OCI-LY7 (cell line): ENCODE measurements at regions not wholly inside any gene's neighbourhood (a gene's known extent, or its start where the extent isn't known, plus 50 kb on each side); places are given as distances from the start of the nearest gene placed in this dataset.

Experiments
- BruUV-seq: library from RNA; stranded (reverse); fragments of 400-500 nt; replicated peaks from 2 replicates; lab custom pipeline; 2021; lab: Mats Ljungman, UMichigan
- CTCF ChIA-PET: fragments of 300-600 bp; sonication (Branson Sonifier 250); formaldehyde crosslinking; loops from one replicate; lab custom pipeline; 2022; ENCODE audit warnings: antibody characterized with exemption; ENCODE audit not compliant: unreplicated experiment; lab: Charles Lee
- POLR2A ChIA-PET: fragments of 300-600 bp; sonication (Branson Sonifier 250); formaldehyde crosslinking; loops from one replicate; lab custom pipeline; 2022; ENCODE audit warnings: antibody characterized with exemption; lab: Charles Lee
- DNase-seq: peaks from one replicate; pipeline ENCODE4 v3.0.0-alpha.2; 2015; ENCODE audit warnings: low spot score
- H2AFZ ChIP-seq: fragments of 200-600 bp; sonication (generic), shearing (Covaris generic); 2 replicates; pipeline ENCODE4 v1.6.1; 2014; ENCODE audit warnings: mild to moderate bottlenecking, antibody characterized with exemption, low read length, moderate library complexity
- H3K27ac ChIP-seq: fragments of 200-600 bp; sonication (generic); 2 replicates; pipeline ENCODE4 v1.5.1; 2014; ENCODE audit warnings: mixed run types, low read depth, mild to moderate bottlenecking, moderate library complexity, low read length, inconsistent platforms; ENCODE audit not compliant: poor library complexity, severe bottlenecking
- H3K36me3 ChIP-seq: fragments of 200-600 bp; sonication (generic); 2 replicates; pipeline ENCODE4 v1.6.1; 2014; ENCODE audit warnings: mild to moderate bottlenecking, antibody characterized with exemption, low read length, moderate library complexity, mixed read lengths; ENCODE audit not compliant: insufficient read depth
- H3K4me1 ChIP-seq: fragments of 200-600 bp; sonication (generic); 2 replicates; pipeline ENCODE4 v1.5.1; 2014; ENCODE audit warnings: mild to moderate bottlenecking, low read length; ENCODE audit not compliant: insufficient read depth, poor library complexity, severe bottlenecking
- H3K4me2 ChIP-seq: fragments of 200-600 bp; sonication (generic); 2 replicates; pipeline ENCODE4 v1.6.1; 2014; ENCODE audit warnings: mild to moderate bottlenecking, low read length
- H3K4me3 ChIP-seq: fragments of 200-600 bp; sonication (generic); 2 replicates; pipeline ENCODE4 v1.5.1; 2014; ENCODE audit warnings: mild to moderate bottlenecking, low read depth, low read length; ENCODE audit not compliant: poor library complexity, severe bottlenecking
- H3K79me2 ChIP-seq: fragments of 200-600 bp; sonication (generic); 2 replicates; pipeline ENCODE4 v1.6.1; 2016; ENCODE audit warnings: low read depth, mild to moderate bottlenecking, low read length, moderate library complexity, mixed read lengths; ENCODE audit not compliant: insufficient read depth
- H3K9me2 ChIP-seq: fragments of 200-600 bp; sonication (generic); 2 replicates; pipeline ENCODE4 v1.6.1; 2016; ENCODE audit warnings: mild to moderate bottlenecking, low read length, mixed read lengths; ENCODE audit not compliant: insufficient read depth
- H3K9me3 ChIP-seq: fragments of 200-600 bp; sonication (generic); 2 replicates; pipeline ENCODE4 v1.6.1; 2014; ENCODE audit warnings: mild to moderate bottlenecking, mixed run types, low read length, mixed read lengths
- H4K20me1 ChIP-seq: fragments of 200-600 bp; sonication (generic); 2 replicates; pipeline ENCODE4 v1.6.1; 2014; ENCODE audit warnings: mild to moderate bottlenecking, antibody characterized with exemption, low read length, moderate library complexity, mixed read lengths; ENCODE audit not compliant: insufficient read depth
- CTCF ChIP-seq: fragments of 200-600 bp; sonication (generic); conservative IDR thresholded peaks from 2 replicates; pipeline ENCODE4 v1.5.1; 2014; ENCODE audit warnings: mild to moderate bottlenecking, antibody characterized with exemption, low read length, moderate library complexity, mixed read lengths
- EZH2phosphoT487 ChIP-seq: fragments of 200-600 bp; sonication (generic); IDR thresholded peaks from 2 replicates; pipeline ENCODE4 v1.6.1; 2018; ENCODE audit warnings: low read depth, borderline replicate concordance, mild to moderate bottlenecking, mixed run types, antibody characterized with exemption, low read length, moderate library complexity, mixed read lengths
- intact Hi-C: fragments of 100-400 bp; cut with micrococcal nuclease; formaldehyde crosslinking; loops from one replicate; pipeline ENCODE4 v1.10.0; 2022; ENCODE audit not compliant: unreplicated experiment

GRCh38 chrY:8583191-8583590, 754.1 kb upstream of the TSPY4 start:
- TF ChIP-seq EZH2phosphoT487 (no peak), CTCF (no peak)
- Histone ChIP-seq H2AFZ (no peak overlapping the region), H3K9me2 (no peaks in the 10 kb centered on the region), H3K4me3 (no peak overlapping the region), H3K4me2 (no peak overlapping the region), H4K20me1 (no peaks in the 10 kb centered on the region), H3K79me2 (no peaks in the 10 kb centered on the region), H3K4me1 (peaks cover 7% of the 10 kb centered on the region), H3K36me3 (no peaks in the 10 kb centered on the region), H3K9me3 (no peaks in the 10 kb centered on the region), H3K27ac (no peak overlapping the region)
- POLR2A ChIA-PET = interaction anchor here (0.9 kb wide), 1 partner anchor 14 kb away, joined by 4 read pairs; no protein-coding TSS in a partner anchor
- DNase-seq = no peak
- intact Hi-C loops = no loop called here
- CTCF ChIA-PET = no interaction called here
- BruUV-seq = no TSS peak

GRCh38 chrY:8590641-8591040, 746.6 kb upstream of the TSPY4 start:
- Histone ChIP-seq H3K9me3 (no peaks in the 10 kb centered on the region), H4K20me1 (no peaks in the 10 kb centered on the region), H2AFZ (no peak overlapping the region), H3K27ac (no peak overlapping the region), H3K36me3 (no peaks in the 10 kb centered on the region), H3K4me2 (no peak overlapping the region), H3K4me1 (no peaks in the 10 kb centered on the region), H3K4me3 (no peak overlapping the region), H3K9me2 (no peaks in the 10 kb centered on the region), H3K79me2 (no peaks in the 10 kb centered on the region)
- intact Hi-C loops = no loop called here
- TF ChIP-seq EZH2phosphoT487 = no peak
- TF ChIP-seq CTCF = no peak
- BruUV-seq = no TSS peak
- ChIA-PET CTCF (no interaction called here), POLR2A (no interaction called here)
- no peak for DNase-seq

DNA sequence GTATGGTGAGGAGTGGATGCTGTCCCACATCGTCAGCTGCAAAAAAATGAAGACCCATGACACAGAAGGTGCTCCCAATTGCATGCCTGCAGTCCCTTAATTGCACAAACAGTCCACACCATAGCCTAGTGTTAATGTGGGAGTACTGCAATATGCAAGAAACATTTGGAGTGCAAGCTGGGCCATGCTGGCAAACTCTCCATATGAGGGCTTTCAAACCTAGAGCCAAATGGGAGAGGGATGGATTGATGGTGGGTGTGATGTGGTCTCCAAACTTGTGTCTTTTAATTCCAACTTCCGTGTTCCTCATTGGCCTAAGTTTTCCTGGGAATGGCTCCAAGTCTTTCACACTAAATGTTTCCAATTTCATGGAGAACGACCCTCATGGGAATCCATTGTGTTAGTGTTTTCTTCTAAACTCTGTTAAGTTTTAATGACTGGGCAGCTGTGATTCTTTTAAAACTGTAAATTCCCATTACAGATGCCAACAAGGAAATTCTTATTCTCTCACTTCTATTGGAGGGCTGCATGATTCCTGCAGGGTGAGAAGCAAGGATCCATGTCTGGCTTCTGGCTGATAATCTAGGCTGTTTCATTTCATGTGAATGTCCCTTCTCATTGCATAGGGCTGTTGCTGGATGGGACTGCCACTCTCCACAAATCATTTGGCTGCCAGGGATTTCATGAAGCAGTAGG, 745.3 kb upstream of the TSPY4 start:
- Histone ChIP-seq H2AFZ (no peak overlapping the region), H3K4me1 (no peaks in the 10 kb centered on the region), H3K4me2 (no peak overlapping the region), H3K4me3 (no peak overlapping the region), H3K27ac (no peak overlapping the region), H3K9me2 (no peaks in the 10 kb centered on the region), H3K36me3 (no peaks in the 10 kb centered on the region), H3K79me2 (no peaks in the 10 kb centered on the region), H3K9me3 (no peaks in the 10 kb centered on the region), H4K20me1 (no peaks in the 10 kb centered on the region)
- CTCF ChIA-PET = no interaction called here
- POLR2A ChIA-PET = interaction anchor here (0.6 kb wide), 1 partner anchor 113 kb away, joined by 3 read pairs; no protein-coding TSS in a partner anchor
- BruUV-seq = no TSS peak
- intact Hi-C loops = no loop called here
- no peak for TF ChIP-seq EZH2phosphoT487
- TF ChIP-seq CTCF = no peak
- no peak for DNase-seq
